GM18511 (cell line): ENCODE measurements at regions not wholly inside any gene's neighbourhood (a gene's known extent, or its start where the extent isn't known, plus 50 kb on each side); places are given as distances from the start of the nearest gene placed in this dataset.

Experiments
- ATAC-seq: cut with Tn5 transposase; IDR thresholded peaks from one replicate; pipeline ENCODE4 v1.9.1; 2021; ENCODE audit warnings: mild to moderate bottlenecking, moderate library complexity; ENCODE audit not compliant: unreplicated experiment

GRCh38 chr2:173806761-173807160 lies 158.4 kb downstream of the SP3 start:
- no peak for ATAC-seq

- no peak for ATAC-seq
Observed at GRCh38 chr2:173808718-173809117, 156.5 kb downstream of the SP3 start.

DNA sequence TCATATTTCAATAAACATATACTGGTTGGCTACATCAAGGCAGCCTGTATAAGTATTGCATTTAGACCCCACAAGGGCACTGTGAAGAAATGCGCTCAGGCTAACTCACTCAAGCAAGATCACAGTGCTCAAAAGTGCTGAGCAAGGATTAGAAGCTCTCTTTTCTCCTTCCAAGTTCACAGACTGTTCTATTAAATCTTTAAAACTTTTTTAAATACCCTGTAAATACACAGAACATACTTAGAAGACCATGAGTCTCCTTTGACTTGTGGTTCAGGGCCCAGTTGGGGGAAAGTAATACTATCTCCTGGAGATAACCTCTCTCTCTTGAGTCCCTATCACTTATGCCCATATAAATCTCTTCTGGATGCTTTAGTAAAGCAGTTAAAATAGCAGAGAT lies 152.9 kb downstream of the SP3 start:
- ATAC-seq: no peak

- ATAC-seq: no peak
Observed at GRCh38 chr2:173814306-173814705, 150.9 kb downstream of the SP3 start.

- no peak for ATAC-seq
Observed at GRCh38 chr2:173815772-173816171, 149.4 kb downstream of the SP3 start.

DNA sequence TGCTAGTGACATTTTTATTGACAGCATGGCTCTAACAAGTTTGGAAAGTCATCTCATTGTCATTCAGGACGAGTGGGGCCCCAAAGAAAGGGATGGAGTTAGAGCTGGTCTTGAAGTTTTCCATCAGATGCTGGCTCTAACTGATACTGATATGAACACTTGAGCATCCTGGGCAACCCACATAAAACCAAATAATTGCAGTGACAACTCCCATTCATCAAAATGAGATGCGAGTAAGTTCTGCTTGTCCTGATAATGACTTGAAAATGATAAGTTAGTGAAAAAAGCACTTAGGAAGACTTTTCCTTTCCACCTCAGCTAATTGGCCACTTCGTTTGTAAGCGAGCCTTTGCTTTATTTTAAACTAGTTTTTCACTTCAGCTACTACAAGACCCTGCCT lies 147.6 kb downstream of the SP3 start:
- ATAC-seq: no peak

DNA sequence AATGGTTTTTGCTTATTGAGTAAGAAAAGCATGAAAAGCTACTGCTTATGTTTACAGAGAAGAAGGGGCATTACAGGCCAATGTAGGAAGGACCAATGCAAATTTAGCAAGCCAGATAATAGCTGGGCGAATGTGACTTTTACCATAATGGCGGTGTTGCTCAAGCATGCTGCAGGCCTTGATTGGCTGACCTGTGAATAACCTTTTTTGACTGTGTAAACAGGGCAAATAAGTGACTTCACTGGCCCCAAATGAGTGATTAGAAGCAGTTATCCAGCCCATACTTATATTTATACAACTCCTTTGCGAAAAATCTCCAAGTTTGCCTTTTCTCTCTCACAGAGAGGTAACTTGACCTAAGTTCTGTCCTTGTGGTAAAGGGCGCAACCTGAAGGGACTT lies 146.9 kb downstream of the SP3 start:
- no peak for ATAC-seq

GRCh38 chr2:173819852-173820251 lies 145.3 kb downstream of the SP3 start:
- ATAC-seq: no peak

DNA sequence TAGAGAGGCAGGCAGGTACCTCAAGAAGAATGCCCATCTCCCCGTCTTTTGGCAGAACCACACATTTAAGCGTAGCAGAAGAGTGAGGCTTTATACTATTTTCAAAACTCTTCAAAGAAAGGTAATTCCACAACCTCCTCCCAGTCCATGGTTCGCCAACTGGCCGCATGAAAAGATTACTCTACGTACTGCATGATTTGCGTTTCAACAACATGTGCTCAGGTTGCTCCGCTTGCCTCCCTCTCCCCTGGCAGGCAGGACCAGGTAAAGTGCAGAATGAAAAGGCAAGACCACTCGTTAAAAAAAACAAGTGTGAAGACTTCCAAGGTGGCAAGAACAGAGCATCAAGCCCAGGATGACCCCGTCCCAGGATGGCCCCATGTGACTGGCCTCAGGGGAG lies 143.7 kb downstream of the SP3 start:
- no peak for ATAC-seq

GRCh38 chr2:173822889-173823542 lies 142.2 kb downstream of the SP3 start:
- no peak for ATAC-seq

GRCh38 chr2:173823543-173823939 lies 141.6 kb downstream of the SP3 start:
- no peak for ATAC-seq

- no peak for ATAC-seq
Observed at GRCh38 chr2:173828189-173829142, 136.7 kb downstream of the SP3 start.

GRCh38 chr2:173829727-173830126 lies 135.4 kb downstream of the SP3 start:
- no peak for ATAC-seq

DNA sequence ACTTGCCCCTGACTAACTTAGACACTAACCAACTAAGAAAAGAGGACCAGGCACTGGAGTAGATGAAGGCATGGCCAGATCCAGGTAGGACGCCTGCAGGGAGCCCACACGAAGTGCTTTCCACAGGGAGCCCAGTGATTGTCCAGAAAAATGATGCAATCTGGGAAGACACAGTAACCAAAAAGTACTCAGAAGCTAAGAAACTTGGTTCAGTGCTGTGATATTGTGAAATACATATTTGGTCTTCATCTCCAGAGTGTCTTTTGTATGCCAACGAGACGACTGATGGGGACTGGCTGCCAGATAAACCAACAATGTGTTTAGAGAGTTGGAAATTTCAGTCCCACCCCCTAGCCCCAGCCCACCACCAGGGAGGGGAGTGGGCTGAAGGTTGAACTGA lies 135.0 kb downstream of the SP3 start:
- no peak for ATAC-seq

- no peak for ATAC-seq
Observed at GRCh38 chr2:173831312-173832229, 133.6 kb downstream of the SP3 start.

DNA sequence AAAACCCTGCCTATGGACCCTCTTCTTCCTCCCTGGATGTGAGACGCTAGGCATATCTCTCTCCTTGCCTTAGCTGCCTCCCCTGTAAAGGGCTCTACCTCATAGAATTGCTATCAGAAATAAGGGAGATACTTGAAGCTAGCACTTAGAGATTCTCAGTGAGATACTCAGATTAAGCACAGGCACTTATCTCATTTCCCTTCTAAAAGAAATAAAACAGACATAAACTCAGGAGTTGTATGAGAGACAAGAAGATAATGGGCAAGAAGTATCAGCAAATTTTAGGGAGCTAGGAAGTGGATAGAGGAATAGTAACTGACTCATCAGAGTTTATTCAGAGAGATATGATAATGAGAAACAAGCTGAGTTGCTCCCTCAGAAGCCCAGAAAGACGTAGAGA lies 131.0 kb downstream of the SP3 start:
- no peak for ATAC-seq

DNA sequence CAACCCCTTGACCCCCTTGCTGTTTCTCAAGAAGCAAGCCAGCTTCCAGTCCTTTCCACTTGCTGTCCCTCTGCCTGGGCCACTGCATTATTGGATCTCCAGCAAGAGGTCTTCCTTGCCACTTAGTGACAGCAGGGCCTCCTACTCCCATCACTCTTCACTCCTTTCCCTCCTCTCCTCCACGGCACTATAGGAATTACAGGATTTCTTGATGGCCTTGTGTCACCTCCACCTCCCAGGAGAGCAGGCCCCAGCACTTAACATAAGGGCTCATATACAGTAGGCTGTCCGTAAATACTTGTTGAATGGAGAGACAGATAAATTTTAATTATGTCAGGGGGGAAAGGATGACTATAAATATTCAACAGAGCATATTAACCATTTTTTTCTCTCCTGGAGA lies 129.4 kb downstream of the SP3 start:
- no peak for ATAC-seq

DNA sequence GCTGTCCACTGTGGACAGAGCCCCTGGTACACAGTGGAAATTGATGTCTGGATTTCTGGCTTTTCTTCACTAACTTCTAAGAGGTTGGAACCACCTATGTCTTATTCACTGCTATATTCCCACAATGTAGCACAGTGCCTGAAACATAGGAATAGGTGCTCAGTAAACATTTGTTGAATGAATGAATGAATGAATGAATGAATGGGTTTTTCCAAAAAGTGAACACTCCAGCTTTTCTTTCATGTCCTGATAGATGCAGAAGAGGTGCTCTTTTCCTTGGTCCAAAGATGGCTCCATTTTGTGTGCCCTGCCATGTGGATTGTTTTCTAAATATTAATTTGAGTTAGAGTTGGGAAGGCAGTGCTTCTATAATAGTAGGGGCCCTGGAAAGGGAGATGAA lies 124.1 kb downstream of the SP3 start:
- no peak for ATAC-seq

DNA sequence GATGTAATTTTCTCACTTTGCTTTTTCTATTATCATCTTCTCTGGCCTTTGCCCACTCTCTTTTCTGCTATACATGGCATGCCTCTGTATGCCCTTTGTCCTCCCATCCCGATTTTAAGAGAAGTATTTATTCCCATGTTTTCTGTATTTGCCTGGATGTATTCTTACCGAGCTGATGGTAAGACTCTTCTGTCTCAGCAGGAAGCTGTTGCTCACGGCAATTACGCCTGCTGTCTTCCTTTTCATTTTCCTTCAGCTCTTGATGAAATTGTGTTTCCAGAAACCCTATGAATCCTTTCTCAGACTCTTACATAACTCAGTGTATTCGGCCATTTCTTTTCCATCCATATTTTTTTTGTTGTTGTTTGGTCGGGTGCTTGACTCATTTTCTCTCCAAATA lies 121.6 kb downstream of the SP3 start:
- no peak for ATAC-seq

- ATAC-seq: no peak
Observed at GRCh38 chr2:173851141-173851641, 114.0 kb downstream of the SP3 start.

GRCh38 chr2:173854141-173854540 lies 111.0 kb downstream of the SP3 start:
- no peak for ATAC-seq
